RWPE1 (cell line): ENCODE measurements at regions not wholly inside any gene's neighbourhood (a gene's known extent, or its start where the extent isn't known, plus 50 kb on each side); places are given as distances from the start of the nearest gene placed in this dataset.

Experiments
- CTCF ChIA-PET: fragments of 350-600 bp; sonication (Branson Sonifier 250); formaldehyde crosslinking; extraction: SDS; loops from one replicate; lab custom pipeline; 2021; lab: Yijun Ruan, JAX
- POLR2A ChIA-PET: fragments of 400-600 bp; formaldehyde crosslinking; extraction: SDS; loops from one replicate; lab custom pipeline; 2020; ENCODE audit warnings: antibody characterized with exemption; ENCODE audit not compliant: low non-redundant PET; lab: Yijun Ruan, JAX
- DNase-seq: peaks from one replicate; pipeline ENCODE4 v3.0.0; 2012; ENCODE audit warnings: low spot score
- H3K27ac ChIP-seq: fragments of 450-650 bp; 2 replicates; pipeline ENCODE4 v1.5.1; 2017
- CTCF ChIP-seq: fragments of 450-650 bp; conservative IDR thresholded peaks from 2 replicates; pipeline ENCODE4 v1.5.1; 2017; ENCODE audit warnings: low read depth, mild to moderate bottlenecking

GRCh38 chr5:124263680-124264491, 482.6 kb downstream of the ZNF608 start:
- no peak overlapping the region for H3K27ac ChIP-seq
- TF ChIP-seq CTCF, result no peak
- ChIA-PET POLR2A (no interaction called here), CTCF (interaction anchor here (0.6 kb wide), 2 partner anchors 624 to 1466 kb away, joined by 3 to 4 read pairs; no protein-coding TSS in a partner anchor)
- no peak for DNase-seq

- ChIA-PET POLR2A (no interaction called here), CTCF (no interaction called here)
- DNase-seq, result no peak
- no peak for TF ChIP-seq CTCF
- no peak overlapping the region for H3K27ac ChIP-seq
These were observed 483.4 kb downstream of the ZNF608 start for GRCh38 chr5:124262991-124263571.

GRCh38 chr5:124262470-124262869, 484.0 kb downstream of the ZNF608 start:
- no peak for DNase-seq
- no peak for TF ChIP-seq CTCF
- POLR2A ChIA-PET, result no interaction called here
- CTCF ChIA-PET, result interaction anchor here (0.6 kb wide), 1 partner anchor 431 kb away, joined by 3 read pairs; no protein-coding TSS in a partner anchor
- H3K27ac ChIP-seq, result no peak overlapping the region

GRCh38 chr5:124261848-124262247, 484.6 kb downstream of the ZNF608 start:
- POLR2A ChIA-PET, result no interaction called here
- H3K27ac ChIP-seq, result no peak overlapping the region
- no peak for DNase-seq
- TF ChIP-seq CTCF, result no peak
- CTCF ChIA-PET, result interaction anchor here (0.6 kb wide), 1 partner anchor 431 kb away, joined by 3 read pairs; no protein-coding TSS in a partner anchor

GRCh38 chr5:124260921-124261515, 485.4 kb downstream of the ZNF608 start:
- H3K27ac ChIP-seq, result no peak overlapping the region
- no peak for DNase-seq
- ChIA-PET POLR2A (no interaction called here), CTCF (interaction anchor here (0.6 kb wide), 1 partner anchor 590 kb away, joined by 7 read pairs; no protein-coding TSS in a partner anchor)
- TF ChIP-seq CTCF, result no peak

GRCh38 chr5:124259017-124259416, 487.4 kb downstream of the ZNF608 start:
- POLR2A ChIA-PET, result no interaction called here
- peak; percentile 15 for DNase-seq
- CTCF ChIA-PET, result no interaction called here
- TF ChIP-seq CTCF, result no peak
- no peak overlapping the region for H3K27ac ChIP-seq
